ENCODE measurements at regions not wholly inside any gene's neighbourhood (a gene's known extent, or its start where the extent isn't known, plus 50 kb on each side); places are given as distances from the start of the nearest gene placed in this dataset.

DNA sequence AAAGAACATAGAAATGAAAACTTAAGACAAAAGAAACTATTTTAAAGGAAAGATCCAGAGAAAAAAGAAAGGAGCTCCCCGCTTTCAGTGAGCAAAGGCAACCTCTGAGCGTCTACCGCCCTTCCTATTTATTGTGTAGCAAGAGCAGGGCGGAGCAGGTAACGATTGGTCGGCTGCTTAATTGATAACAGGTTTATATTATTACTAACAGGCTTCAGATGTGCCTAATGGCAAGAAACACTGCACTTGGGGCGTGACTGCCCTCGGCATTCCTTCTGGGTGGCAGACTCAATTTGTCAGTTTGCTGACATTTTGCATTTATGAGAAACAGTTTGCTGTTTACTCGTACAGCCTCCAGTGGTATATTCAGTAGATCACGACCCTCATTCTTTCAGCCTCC is 482.7 kb upstream of the C9orf72 start (continued):
- TF ChIP-seq, protein P1, sequence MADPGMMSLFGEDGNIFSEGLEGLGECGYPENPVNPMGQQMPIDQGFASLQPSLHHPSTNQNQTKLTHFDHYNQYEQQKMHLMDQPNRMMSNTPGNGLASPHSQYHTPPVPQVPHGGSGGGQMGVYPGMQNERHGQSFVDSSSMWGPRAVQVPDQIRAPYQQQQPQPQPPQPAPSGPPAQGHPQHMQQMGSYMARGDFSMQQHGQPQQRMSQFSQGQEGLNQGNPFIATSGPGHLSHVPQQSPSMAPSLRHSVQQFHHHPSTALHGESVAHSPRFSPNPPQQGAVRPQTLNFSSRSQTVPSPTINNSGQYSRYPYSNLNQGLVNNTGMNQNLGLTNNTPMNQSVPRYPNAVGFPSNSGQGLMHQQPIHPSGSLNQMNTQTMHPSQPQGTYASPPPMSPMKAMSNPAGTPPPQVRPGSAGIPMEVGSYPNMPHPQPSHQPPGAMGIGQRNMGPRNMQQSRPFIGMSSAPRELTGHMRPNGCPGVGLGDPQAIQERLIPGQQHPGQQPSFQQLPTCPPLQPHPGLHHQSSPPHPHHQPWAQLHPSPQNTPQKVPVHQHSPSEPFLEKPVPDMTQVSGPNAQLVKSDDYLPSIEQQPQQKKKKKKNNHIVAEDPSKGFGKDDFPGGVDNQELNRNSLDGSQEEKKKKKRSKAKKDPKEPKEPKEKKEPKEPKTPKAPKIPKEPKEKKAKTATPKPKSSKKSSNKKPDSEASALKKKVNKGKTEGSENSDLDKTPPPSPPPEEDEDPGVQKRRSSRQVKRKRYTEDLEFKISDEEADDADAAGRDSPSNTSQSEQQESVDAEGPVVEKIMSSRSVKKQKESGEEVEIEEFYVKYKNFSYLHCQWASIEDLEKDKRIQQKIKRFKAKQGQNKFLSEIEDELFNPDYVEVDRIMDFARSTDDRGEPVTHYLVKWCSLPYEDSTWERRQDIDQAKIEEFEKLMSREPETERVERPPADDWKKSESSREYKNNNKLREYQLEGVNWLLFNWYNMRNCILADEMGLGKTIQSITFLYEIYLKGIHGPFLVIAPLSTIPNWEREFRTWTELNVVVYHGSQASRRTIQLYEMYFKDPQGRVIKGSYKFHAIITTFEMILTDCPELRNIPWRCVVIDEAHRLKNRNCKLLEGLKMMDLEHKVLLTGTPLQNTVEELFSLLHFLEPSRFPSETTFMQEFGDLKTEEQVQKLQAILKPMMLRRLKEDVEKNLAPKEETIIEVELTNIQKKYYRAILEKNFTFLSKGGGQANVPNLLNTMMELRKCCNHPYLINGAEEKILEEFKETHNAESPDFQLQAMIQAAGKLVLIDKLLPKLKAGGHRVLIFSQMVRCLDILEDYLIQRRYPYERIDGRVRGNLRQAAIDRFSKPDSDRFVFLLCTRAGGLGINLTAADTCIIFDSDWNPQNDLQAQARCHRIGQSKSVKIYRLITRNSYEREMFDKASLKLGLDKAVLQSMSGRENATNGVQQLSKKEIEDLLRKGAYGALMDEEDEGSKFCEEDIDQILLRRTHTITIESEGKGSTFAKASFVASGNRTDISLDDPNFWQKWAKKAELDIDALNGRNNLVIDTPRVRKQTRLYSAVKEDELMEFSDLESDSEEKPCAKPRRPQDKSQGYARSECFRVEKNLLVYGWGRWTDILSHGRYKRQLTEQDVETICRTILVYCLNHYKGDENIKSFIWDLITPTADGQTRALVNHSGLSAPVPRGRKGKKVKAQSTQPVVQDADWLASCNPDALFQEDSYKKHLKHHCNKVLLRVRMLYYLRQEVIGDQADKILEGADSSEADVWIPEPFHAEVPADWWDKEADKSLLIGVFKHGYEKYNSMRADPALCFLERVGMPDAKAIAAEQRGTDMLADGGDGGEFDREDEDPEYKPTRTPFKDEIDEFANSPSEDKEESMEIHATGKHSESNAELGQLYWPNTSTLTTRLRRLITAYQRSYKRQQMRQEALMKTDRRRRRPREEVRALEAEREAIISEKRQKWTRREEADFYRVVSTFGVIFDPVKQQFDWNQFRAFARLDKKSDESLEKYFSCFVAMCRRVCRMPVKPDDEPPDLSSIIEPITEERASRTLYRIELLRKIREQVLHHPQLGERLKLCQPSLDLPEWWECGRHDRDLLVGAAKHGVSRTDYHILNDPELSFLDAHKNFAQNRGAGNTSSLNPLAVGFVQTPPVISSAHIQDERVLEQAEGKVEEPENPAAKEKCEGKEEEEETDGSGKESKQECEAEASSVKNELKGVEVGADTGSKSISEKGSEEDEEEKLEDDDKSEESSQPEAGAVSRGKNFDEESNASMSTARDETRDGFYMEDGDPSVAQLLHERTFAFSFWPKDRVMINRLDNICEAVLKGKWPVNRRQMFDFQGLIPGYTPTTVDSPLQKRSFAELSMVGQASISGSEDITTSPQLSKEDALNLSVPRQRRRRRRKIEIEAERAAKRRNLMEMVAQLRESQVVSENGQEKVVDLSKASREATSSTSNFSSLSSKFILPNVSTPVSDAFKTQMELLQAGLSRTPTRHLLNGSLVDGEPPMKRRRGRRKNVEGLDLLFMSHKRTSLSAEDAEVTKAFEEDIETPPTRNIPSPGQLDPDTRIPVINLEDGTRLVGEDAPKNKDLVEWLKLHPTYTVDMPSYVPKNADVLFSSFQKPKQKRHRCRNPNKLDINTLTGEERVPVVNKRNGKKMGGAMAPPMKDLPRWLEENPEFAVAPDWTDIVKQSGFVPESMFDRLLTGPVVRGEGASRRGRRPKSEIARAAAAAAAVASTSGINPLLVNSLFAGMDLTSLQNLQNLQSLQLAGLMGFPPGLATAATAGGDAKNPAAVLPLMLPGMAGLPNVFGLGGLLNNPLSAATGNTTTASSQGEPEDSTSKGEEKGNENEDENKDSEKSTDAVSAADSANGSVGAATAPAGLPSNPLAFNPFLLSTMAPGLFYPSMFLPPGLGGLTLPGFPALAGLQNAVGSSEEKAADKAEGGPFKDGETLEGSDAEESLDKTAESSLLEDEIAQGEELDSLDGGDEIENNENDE (IDR thresholded peaks at IDR 0.05; ENCODE audit: insufficient replicate concordance, low read length): no peak
- TF ChIP-seq RXRA (IDR thresholded peaks at IDR 0.05; ENCODE audit: insufficient read depth, low read depth, low read length): no peak
- TF ChIP-seq POU5F1 (IDR thresholded peaks at IDR 0.05; ENCODE audit: low read depth, low read length): no peak
- TF ChIP-seq BCL11A (IDR thresholded peaks at IDR 0.05; ENCODE audit: low read depth in 2 of 2, low read length in 2 of 2): no peak
- TF ChIP-seq YY1 (IDR thresholded peaks at IDR 0.05; ENCODE audit: low read depth, low read length): no peak
- TF ChIP-seq CTBP2 (IDR thresholded peaks at IDR 0.05; ENCODE audit: borderline replicate concordance, insufficient read depth, insufficient read length, low read length): no peak
- TF ChIP-seq BRCA1 (IDR thresholded peaks at IDR 0.05; ENCODE audit: low read depth, low read length): no peak
- no peak for TF ChIP-seq SIRT6 (IDR thresholded peaks at IDR 0.05; ENCODE audit: low read length)
- no peak for TF ChIP-seq MAFK (IDR thresholded peaks at IDR 0.05; ENCODE audit: low read depth, low read length)
- TF ChIP-seq CREB1 (IDR thresholded peaks at IDR 0.05): no peak
- TF ChIP-seq NANOG (IDR thresholded peaks at IDR 0.05; ENCODE audit: insufficient read depth, low read depth, low read length, poor library complexity, severe bottlenecking): no peak
- no peak for TF ChIP-seq FOSL1 (IDR thresholded peaks at IDR 0.05; ENCODE audit: insufficient read depth, low read depth, low read length)
- no peak for TF ChIP-seq CBX8 (IDR thresholded peaks at IDR 0.05; ENCODE audit: borderline replicate concordance, low read depth, low read length)
